Suprapubic skin (tissue), 4 donors: ENCODE measurements at regions not wholly inside any gene's neighbourhood (a gene's known extent, or its start where the extent isn't known, plus 50 kb on each side); places are given as distances from the start of the nearest gene placed in this dataset.

Experiments used
- DNase-seq, 2 donors: peaks; one replicate each; pipeline ENCODE4 v3.0.0-alpha.2; 2019; ENCODE audit warnings: low spot score in 2 of 2
- H3K27ac ChIP-seq: fragments of 200-600 bp; sonication (generic); one replicate; pipeline ENCODE4 v1.5.1; 2019
- H3K27me3 ChIP-seq: fragments of 200-600 bp; sonication (generic); one replicate; pipeline ENCODE4 v1.5.1; 2019
- H3K36me3 ChIP-seq: fragments of 200-600 bp; sonication (generic); one replicate; pipeline ENCODE4 v1.5.1; 2019
- H3K4me1 ChIP-seq: fragments of 200-600 bp; sonication (generic); one replicate; pipeline ENCODE4 v1.5.1; 2019
- H3K4me3 ChIP-seq: fragments of 200-600 bp; sonication (generic); one replicate; pipeline ENCODE4 v1.5.1; 2019; ENCODE audit warnings: mild to moderate bottlenecking
- H3K9me3 ChIP-seq: fragments of 200-600 bp; sonication (generic); one replicate; pipeline ENCODE4 v1.5.1; 2019
- CTCF ChIP-seq, 2 donors: fragments of 200-600 bp in 1 of 2; fragments of 450-650 bp in 1 of 2; sonication (generic) in 1 of 2; IDR thresholded peaks; one replicate each; pipeline ENCODE4 v1.5.1; 2016 to 2019; ENCODE audit warnings: antibody characterized with exemption in 2 of 2, mild to moderate bottlenecking in 1 of 2, moderate library complexity in 1 of 2
- EP300 ChIP-seq: sonication (generic); formaldehyde crosslinking; IDR thresholded peaks from one replicate; pipeline ENCODE4 v1.6.1; 2017; ENCODE audit warnings: antibody characterized with exemption
- POLR2A ChIP-seq, 2 donors: fragments of 450-650 bp; IDR thresholded peaks; one replicate each; pipeline ENCODE4 v1.6.1; 2017; ENCODE audit warnings: antibody characterized with exemption in 2 of 2, mild to moderate bottlenecking in 2 of 2, moderate library complexity in 2 of 2
- POLR2AphosphoS5 ChIP-seq, 3 donors: sonication (generic); formaldehyde crosslinking; IDR thresholded peaks; one replicate each; pipeline ENCODE4 v1.6.1; 2017; ENCODE audit warnings: antibody characterized with exemption in 3 of 3
- WGBS: methylation state at CpG from one replicate; pipeline ENCODE4 v1.1.5; 2018; 5-methylcytosine and 5-hydroxymethylcytosine counted together

- no peaks in the 10 kb centered on the region for H3K36me3 ChIP-seq
- peaks cover 98% of the 10 kb centered on the region for H3K4me1 ChIP-seq
- peak overlapping the region; percentile 97 for H3K27ac ChIP-seq
- H3K9me3 ChIP-seq: no peaks in the 10 kb centered on the region
- H3K4me3 ChIP-seq: peak overlapping the region; percentile 31
- WGBS: 41% methylated on average over 12 of the region's 12 CpGs
- no peak for TF ChIP-seq POLR2A (IDR thresholded peaks at IDR 0.05)
- no peak for TF ChIP-seq CTCF (IDR thresholded peaks at IDR 0.05)
- TF ChIP-seq POLR2AphosphoS5 (IDR thresholded peaks at IDR 0.05): no peak
- no peak for TF ChIP-seq EP300
- no peaks in the 10 kb centered on the region for H3K27me3 ChIP-seq
- no peak for DNase-seq
These were observed 68.0 kb upstream of the WDR26 start for GRCh38 chr1:224502459-224503160.

- H3K4me1 ChIP-seq: peaks cover 98% of the 10 kb centered on the region
- no peaks in the 10 kb centered on the region for H3K36me3 ChIP-seq
- no peaks in the 10 kb centered on the region for H3K9me3 ChIP-seq
- H3K27ac ChIP-seq: peak overlapping the region; percentile 97
- WGBS: 2% methylated on average over 18 of the region's 19 CpGs
- H3K4me3 ChIP-seq: peak overlapping the region; percentile 31
- TF ChIP-seq EP300 (no peak), POLR2A (IDR thresholded peaks at IDR 0.05) (peak in 1 of 2 donors; percentile 4), CTCF (IDR thresholded peaks at IDR 0.05) (peak in 1 of 2 donors; percentile 11), POLR2AphosphoS5 (IDR thresholded peaks at IDR 0.05) (peak; percentile 11 to 96 (median 78))
- H3K27me3 ChIP-seq: no peaks in the 10 kb centered on the region
- DNase-seq: peak; percentile 94 to 96
These were observed 68.8 kb upstream of the WDR26 start for GRCh38 chr1:224503161-224504118.

- no peak for TF ChIP-seq POLR2A (IDR thresholded peaks at IDR 0.05)
- no peak for TF ChIP-seq CTCF (IDR thresholded peaks at IDR 0.05)
- TF ChIP-seq EP300: no peak
- TF ChIP-seq POLR2AphosphoS5 (IDR thresholded peaks at IDR 0.05): no peak
- Histone ChIP-seq H3K27ac (peak overlapping the region; percentile 97), H3K4me1 (peaks cover 98% of the 10 kb centered on the region), H3K27me3 (no peaks in the 10 kb centered on the region), H3K36me3 (no peaks in the 10 kb centered on the region), H3K9me3 (no peaks in the 10 kb centered on the region), H3K4me3 (no peak overlapping the region)
- no peak for DNase-seq
- 49% methylated on average over 4 of the region's 4 CpGs for WGBS
These were observed 69.9 kb upstream of the WDR26 start for GRCh38 chr1:224504297-224505041.

- WGBS: 34% methylated on average over 3 of the region's 3 CpGs
- Histone ChIP-seq H3K27ac (peak overlapping the region; percentile 97), H3K27me3 (no peaks in the 10 kb centered on the region), H3K4me3 (no peak overlapping the region), H3K9me3 (no peaks in the 10 kb centered on the region), H3K36me3 (no peaks in the 10 kb centered on the region), H3K4me1 (peaks cover 98% of the 10 kb centered on the region)
- TF ChIP-seq POLR2A (IDR thresholded peaks at IDR 0.05) (no peak), POLR2AphosphoS5 (IDR thresholded peaks at IDR 0.05) (no peak)
- no peak for DNase-seq
These were observed 71.0 kb upstream of the WDR26 start for GRCh38 chr1:224505454-224506093.

GRCh38 chr1:224506141-224506814 is 71.7 kb upstream of the WDR26 start:
- Histone ChIP-seq H3K9me3 (no peaks in the 10 kb centered on the region), H3K4me3 (no peak overlapping the region), H3K27ac (peak overlapping the region; percentile 97), H3K36me3 (no peaks in the 10 kb centered on the region), H3K4me1 (peaks cover 98% of the 10 kb centered on the region), H3K27me3 (no peaks in the 10 kb centered on the region)
- 21% methylated on average over 18 of the region's 18 CpGs for WGBS
- TF ChIP-seq EP300 (no peak), POLR2AphosphoS5 (IDR thresholded peaks at IDR 0.05) (no peak), POLR2A (IDR thresholded peaks at IDR 0.05) (no peak), CTCF (IDR thresholded peaks at IDR 0.05) (no peak)
- no peak for DNase-seq
